GM06990 (cell line): ENCODE measurements at regions not wholly inside any gene's neighbourhood (a gene's known extent, or its start where the extent isn't known, plus 50 kb on each side); places are given as distances from the start of the nearest gene placed in this dataset.

Source experiments
- DNase-seq: peaks from one replicate; pipeline ENCODE4 v3.0.0-alpha.2; 2011; ENCODE audit not compliant: insufficient read length; ENCODE audit errors: extremely low read depth
- H3K27me3 ChIP-seq: replicated peaks from 2 replicates; pipeline ENCODE4 v1.6.0; 2011; ENCODE audit warnings: low read length; ENCODE audit not compliant: control insufficient read depth, insufficient read depth
- H3K36me3 ChIP-seq: 2 replicates; pipeline ENCODE4 v1.5.1; 2011; ENCODE audit warnings: low read length; ENCODE audit not compliant: control insufficient read depth, insufficient read depth
- H3K4me3 ChIP-seq: replicated peaks from 2 replicates; pipeline ENCODE4 v1.5.1; 2011; ENCODE audit warnings: low read depth, mild to moderate bottlenecking, control low read depth, low read length
- TF ChIP-seq, protein P1 (sequence below): IDR thresholded peaks from 2 replicates; pipeline ENCODE4 v1.5.1; 2011; ENCODE audit warnings: low read length, control low read depth, mild to moderate bottlenecking, inconsistent platforms; ENCODE audit not compliant: insufficient read depth, poor library complexity, severe bottlenecking

DNA sequence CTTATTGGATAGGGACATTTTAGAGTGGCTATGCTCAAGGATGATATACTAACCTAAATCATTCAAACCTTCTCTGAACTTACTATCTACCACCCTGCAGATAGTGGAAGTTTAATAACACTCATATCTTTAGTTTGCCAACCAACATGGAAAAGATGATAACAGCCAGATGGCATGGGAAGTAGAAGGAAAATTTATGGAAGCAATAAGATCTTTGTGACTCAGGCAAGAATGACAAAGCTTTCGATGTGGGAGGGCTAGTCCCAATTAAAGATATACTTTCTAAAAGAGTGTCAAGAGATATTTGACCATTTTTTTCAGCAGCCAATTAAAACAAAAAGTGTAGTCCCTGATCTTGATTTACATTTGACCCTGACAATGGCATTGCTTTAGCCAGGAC is 631.7 kb downstream of the RPS29 start:
- H3K36me3 ChIP-seq, result no peaks in the 10 kb centered on the region
- no peak overlapping the region for H3K4me3 ChIP-seq
- H3K27me3 ChIP-seq, result no peaks in the 10 kb centered on the region
- TF ChIP-seq, protein P1, sequence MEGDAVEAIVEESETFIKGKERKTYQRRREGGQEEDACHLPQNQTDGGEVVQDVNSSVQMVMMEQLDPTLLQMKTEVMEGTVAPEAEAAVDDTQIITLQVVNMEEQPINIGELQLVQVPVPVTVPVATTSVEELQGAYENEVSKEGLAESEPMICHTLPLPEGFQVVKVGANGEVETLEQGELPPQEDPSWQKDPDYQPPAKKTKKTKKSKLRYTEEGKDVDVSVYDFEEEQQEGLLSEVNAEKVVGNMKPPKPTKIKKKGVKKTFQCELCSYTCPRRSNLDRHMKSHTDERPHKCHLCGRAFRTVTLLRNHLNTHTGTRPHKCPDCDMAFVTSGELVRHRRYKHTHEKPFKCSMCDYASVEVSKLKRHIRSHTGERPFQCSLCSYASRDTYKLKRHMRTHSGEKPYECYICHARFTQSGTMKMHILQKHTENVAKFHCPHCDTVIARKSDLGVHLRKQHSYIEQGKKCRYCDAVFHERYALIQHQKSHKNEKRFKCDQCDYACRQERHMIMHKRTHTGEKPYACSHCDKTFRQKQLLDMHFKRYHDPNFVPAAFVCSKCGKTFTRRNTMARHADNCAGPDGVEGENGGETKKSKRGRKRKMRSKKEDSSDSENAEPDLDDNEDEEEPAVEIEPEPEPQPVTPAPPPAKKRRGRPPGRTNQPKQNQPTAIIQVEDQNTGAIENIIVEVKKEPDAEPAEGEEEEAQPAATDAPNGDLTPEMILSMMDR, result no peak
- no peak for DNase-seq

DNA sequence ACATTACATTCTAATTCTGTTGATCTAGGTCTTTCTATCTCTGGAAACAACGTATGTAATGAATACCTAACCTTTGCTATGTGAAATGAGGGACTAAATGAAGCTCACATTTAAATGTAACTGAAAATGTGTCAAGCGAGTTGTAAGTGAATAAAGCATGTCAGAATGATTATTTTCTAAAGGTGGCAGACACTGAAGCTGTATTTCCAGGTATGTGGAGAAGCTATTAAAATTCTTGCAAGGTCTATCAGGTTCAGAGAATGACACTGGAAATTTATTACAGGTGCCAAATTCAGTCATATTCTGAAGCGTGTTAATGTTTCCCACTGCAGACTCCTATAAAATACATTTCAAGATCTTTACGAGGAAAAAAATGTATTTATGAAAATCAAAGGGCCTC is 641.4 kb downstream of the RPS29 start:
- DNase-seq, result no peak
- Histone ChIP-seq H3K27me3 (no peaks in the 10 kb centered on the region), H3K4me3 (no peak overlapping the region), H3K36me3 (no peaks in the 10 kb centered on the region)
- TF ChIP-seq, protein P1, result no peak

DNA sequence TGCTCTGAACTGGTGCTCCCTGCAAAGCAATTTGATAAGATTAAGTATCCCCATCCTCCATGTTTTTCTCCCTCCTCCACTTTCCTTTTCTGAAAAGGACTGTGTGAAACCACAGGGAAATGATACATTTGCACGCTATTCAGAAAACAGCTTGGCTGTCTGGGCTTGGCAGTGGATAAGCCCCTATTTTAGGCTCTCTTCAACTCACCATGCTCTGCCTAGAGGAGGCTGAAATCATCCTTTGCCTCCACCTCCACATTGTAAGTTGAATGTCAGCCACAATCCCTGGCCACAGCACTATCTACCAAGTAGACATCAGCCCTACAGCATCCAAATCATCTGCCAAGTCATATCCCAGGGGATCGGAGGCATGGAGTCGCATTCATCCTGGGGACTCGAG is 642.3 kb downstream of the RPS29 start:
- H3K27me3 ChIP-seq, result no peaks in the 10 kb centered on the region
- TF ChIP-seq, protein P1, result no peak
- no peak overlapping the region for H3K4me3 ChIP-seq

DNA sequence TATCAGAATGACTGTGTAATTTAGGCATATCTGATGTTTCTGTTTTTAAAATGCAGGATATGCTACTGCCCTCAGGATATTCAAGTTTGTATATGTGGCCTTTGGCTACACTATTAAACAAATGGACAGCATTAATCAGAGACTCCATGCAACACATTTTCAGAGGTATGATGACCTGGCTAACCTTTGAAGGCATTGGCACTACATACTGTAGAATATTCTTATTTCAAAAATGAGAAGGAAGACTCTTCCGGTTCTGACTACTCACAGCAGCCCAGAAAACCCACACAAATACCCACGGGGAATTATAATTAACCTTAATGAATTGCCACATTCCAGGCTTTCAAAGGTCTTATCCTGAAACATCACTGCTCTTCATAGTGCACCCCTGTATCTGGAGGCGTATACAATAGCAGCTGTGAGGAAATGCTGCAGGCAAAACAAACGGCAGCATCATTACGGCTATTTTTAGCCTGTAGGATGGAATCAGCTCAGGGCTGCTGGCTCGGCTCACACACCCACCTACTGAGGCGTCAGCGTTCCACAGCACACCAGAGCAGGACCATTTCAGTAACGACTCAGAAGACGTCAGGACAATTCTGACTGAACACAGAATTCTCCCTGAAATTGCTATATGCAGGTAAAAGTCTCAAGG is 648.5 kb downstream of the RPS29 start:
- Histone ChIP-seq H3K4me3 (no peak overlapping the region), H3K36me3 (no peaks in the 10 kb centered on the region), H3K27me3 (no peaks in the 10 kb centered on the region)
- DNase-seq, result no peak
- TF ChIP-seq, protein P1, result no peak

More for the DNA sequence above, 642.3 kb downstream of the RPS29 start:
- H3K36me3 ChIP-seq, result no peaks in the 10 kb centered on the region
- no peak for DNase-seq

DNA sequence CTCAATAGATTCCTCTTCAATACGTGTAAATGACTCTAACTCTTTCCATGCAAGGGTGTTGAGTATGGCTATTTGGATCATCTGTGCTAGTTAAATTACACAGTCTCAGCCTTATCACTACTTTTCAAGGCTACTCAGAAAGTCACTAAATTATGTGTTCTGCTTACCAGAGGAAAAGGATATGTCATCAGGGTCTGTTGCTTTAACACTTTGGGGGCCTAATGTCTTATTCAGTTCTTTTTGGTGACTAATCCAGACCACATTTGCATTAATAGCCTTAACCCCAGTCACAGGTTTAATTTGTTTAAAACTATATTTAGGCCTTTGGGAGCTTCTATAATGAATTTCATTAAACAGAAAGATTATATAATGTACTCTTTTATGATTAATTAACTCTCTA is 649.3 kb downstream of the RPS29 start:
- DNase-seq, result no peak
- no peaks in the 10 kb centered on the region for H3K27me3 ChIP-seq
- no peak overlapping the region for H3K4me3 ChIP-seq
- TF ChIP-seq, protein P1, result no peak
- no peaks in the 10 kb centered on the region for H3K36me3 ChIP-seq

DNA sequence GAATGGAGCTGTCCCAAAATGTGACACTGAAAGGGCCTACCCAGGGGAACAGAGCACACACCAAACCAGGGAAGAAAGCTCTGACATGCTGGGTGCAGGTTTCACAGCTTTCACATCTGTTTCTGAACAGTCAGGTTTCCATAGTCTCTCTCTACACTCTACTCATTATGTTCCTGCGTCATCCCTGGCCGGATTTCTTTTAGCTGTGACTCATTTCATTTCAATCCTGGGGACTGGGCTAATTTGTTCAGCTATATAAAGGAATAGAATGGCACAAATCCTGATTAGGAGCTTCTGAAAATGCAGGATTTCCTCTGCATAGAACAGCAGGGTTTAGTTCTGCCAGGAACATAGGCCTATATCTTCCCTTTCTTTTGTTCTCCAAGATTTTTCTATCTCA is 649.8 kb downstream of the RPS29 start:
- DNase-seq, result no peak
- Histone ChIP-seq H3K27me3 (no peaks in the 10 kb centered on the region), H3K36me3 (no peaks in the 10 kb centered on the region), H3K4me3 (no peak overlapping the region)
- TF ChIP-seq, protein P1, result no peak
